ENCODE measurements at regions not wholly inside any gene's neighbourhood (a gene's known extent, or its start where the extent isn't known, plus 50 kb on each side); places are given as distances from the start of the nearest gene placed in this dataset.

GRCh38 chr7:38002689-38003088, 82.2 kb downstream of the EPDR1 start:
- no peak for DNase-seq

- no peak for DNase-seq
Measured at GRCh38 chr7:38006559-38006958, 86.1 kb downstream of the EPDR1 start.

GRCh38 chr7:38007096-38007495, 86.7 kb downstream of the EPDR1 start:
- DNase-seq, result no peak

GRCh38 chr7:38013246-38013645, 92.8 kb downstream of the EPDR1 start:
- DNase-seq, result no peak

- DNase-seq, result no peak
Measured at GRCh38 chr7:38016567-38016966, 96.1 kb downstream of the EPDR1 start.

GRCh38 chr7:38017320-38017719, 96.9 kb downstream of the EPDR1 start:
- DNase-seq, result no peak

- DNase-seq, result no peak
Measured at GRCh38 chr7:38020121-38020785, 99.8 kb downstream of the EPDR1 start.

- DNase-seq, result no peak
Measured at GRCh38 chr7:38021892-38022291, 101.5 kb downstream of the EPDR1 start.

- DNase-seq, result no peak
Measured at GRCh38 chr7:38025815-38026214, 105.4 kb downstream of the EPDR1 start.

- no peak for DNase-seq
Measured at GRCh38 chr7:38027884-38028455, 107.5 kb downstream of the EPDR1 start.

- no peak for DNase-seq
Measured at GRCh38 chr7:38034062-38034908, 113.8 kb downstream of the EPDR1 start.

GRCh38 chr7:38040831-38041230, 120.4 kb downstream of the EPDR1 start:
- DNase-seq, result no peak

GRCh38 chr7:38049679-38050078, 128.4 kb upstream of the STARD3NL start:
- no peak for DNase-seq

- no peak for DNase-seq
Measured at GRCh38 chr7:38051311-38051710, 126.7 kb upstream of the STARD3NL start.

- no peak for DNase-seq
Measured at GRCh38 chr7:38051786-38052185, 126.3 kb upstream of the STARD3NL start.

GRCh38 chr7:38052786-38053185, 125.3 kb upstream of the STARD3NL start:
- DNase-seq, result no peak

- DNase-seq, result no peak
Measured at GRCh38 chr7:38054199-38054598, 123.8 kb upstream of the STARD3NL start.

GRCh38 chr7:38057829-38058228, 120.2 kb upstream of the STARD3NL start:
- no peak for DNase-seq

- DNase-seq, result no peak
Measured at GRCh38 chr7:38060116-38060515, 117.9 kb upstream of the STARD3NL start.

- no peak for DNase-seq
Measured at GRCh38 chr7:38060637-38061036, 117.4 kb upstream of the STARD3NL start.

GRCh38 chr7:38066391-38066790, 111.7 kb upstream of the STARD3NL start:
- no peak for DNase-seq

GRCh38 chr7:38068461-38068860, 109.6 kb upstream of the STARD3NL start:
- no peak for DNase-seq

- no peak for DNase-seq
Measured at GRCh38 chr7:38069052-38069451, 109.0 kb upstream of the STARD3NL start.

- peak; percentile 8 for DNase-seq
Measured at GRCh38 chr7:38070718-38071117, 107.3 kb upstream of the STARD3NL start.

Measured in NCI-H1694 treated with DMSO at 0.1 percent for 48 hours (cell line).